ENCODE measurements at regions not wholly inside any gene's neighbourhood (a gene's known extent, or its start where the extent isn't known, plus 50 kb on each side); places are given as distances from the start of the nearest gene placed in this dataset.

GRCh38 chr13:50235604-50236342 is 220.5 kb downstream of the KCNRG start:
- DNase-seq = peak in 1 of 2 donors; percentile 32

- DNase-seq = peak; percentile 20 to 75
These were observed 221.7 kb downstream of the KCNRG start for GRCh38 chr13:50236898-50237318.

- no peak for DNase-seq
These were observed 223.7 kb downstream of the KCNRG start for GRCh38 chr13:50238922-50239321.

GRCh38 chr13:50241479-50241878 is 226.2 kb downstream of the KCNRG start:
- DNase-seq = no peak

- DNase-seq = no peak
These were observed 228.7 kb downstream of the KCNRG start for GRCh38 chr13:50243931-50244330.

- no peak for DNase-seq
These were observed 229.1 kb downstream of the KCNRG start for GRCh38 chr13:50244355-50244712.

GRCh38 chr13:50244713-50245574 is 229.7 kb downstream of the KCNRG start:
- DNase-seq = peak in 1 of 2 donors; percentile 11

- no peak for DNase-seq
These were observed 232.0 kb downstream of the KCNRG start for GRCh38 chr13:50247223-50247622.

- peak in 1 of 2 donors; percentile 40 for DNase-seq
These were observed 233.4 kb downstream of the KCNRG start for GRCh38 chr13:50248516-50249143.

GRCh38 chr13:50249144-50249521 is 233.9 kb downstream of the KCNRG start:
- no peak for DNase-seq

GRCh38 chr13:50250401-50250800 is 235.2 kb downstream of the KCNRG start:
- peak in 1 of 2 donors; percentile 30 for DNase-seq

GRCh38 chr13:50255639-50256038 is 240.4 kb downstream of the KCNRG start:
- DNase-seq = peak in 1 of 2 donors; percentile 56

- DNase-seq = peak in 1 of 2 donors; percentile 47
These were observed 241.5 kb downstream of the KCNRG start for GRCh38 chr13:50256536-50257321.

- DNase-seq = no peak
These were observed 242.4 kb downstream of the KCNRG start for GRCh38 chr13:50257646-50258045.

- DNase-seq = no peak
These were observed 246.1 kb downstream of the KCNRG start for GRCh38 chr13:50261130-50261901.

- DNase-seq = no peak
These were observed 251.8 kb downstream of the KCNRG start for GRCh38 chr13:50267066-50267465.

- no peak for DNase-seq
These were observed 252.7 kb downstream of the KCNRG start for GRCh38 chr13:50267917-50268316.

- DNase-seq = no peak
These were observed 253.3 kb downstream of the KCNRG start for GRCh38 chr13:50268500-50268899.

GRCh38 chr13:50274181-50274580 is 258.9 kb downstream of the KCNRG start:
- DNase-seq = no peak

- DNase-seq = no peak
These were observed 260.3 kb downstream of the KCNRG start for GRCh38 chr13:50275392-50276063.

GRCh38 chr13:50276550-50276949 is 261.3 kb downstream of the KCNRG start:
- no peak for DNase-seq
